GM20431 (cell line): ENCODE measurements at regions not wholly inside any gene's neighbourhood (a gene's known extent, or its start where the extent isn't known, plus 50 kb on each side); places are given as distances from the start of the nearest gene placed in this dataset.

ENCODE experiments used
- in situ Hi-C: fragments of 300-500 bp; cut with MseI, MboI; formaldehyde crosslinking; loops from one replicate; pipeline ENCODE4 v1.15.0; 2020; ENCODE audit warnings: low sequenced_read_pairs; ENCODE audit not compliant: unreplicated experiment

GRCh38 chr9:10674586-10674985, 61.8 kb upstream of the PTPRD start:
- in situ Hi-C loops = no loop called here

DNA sequence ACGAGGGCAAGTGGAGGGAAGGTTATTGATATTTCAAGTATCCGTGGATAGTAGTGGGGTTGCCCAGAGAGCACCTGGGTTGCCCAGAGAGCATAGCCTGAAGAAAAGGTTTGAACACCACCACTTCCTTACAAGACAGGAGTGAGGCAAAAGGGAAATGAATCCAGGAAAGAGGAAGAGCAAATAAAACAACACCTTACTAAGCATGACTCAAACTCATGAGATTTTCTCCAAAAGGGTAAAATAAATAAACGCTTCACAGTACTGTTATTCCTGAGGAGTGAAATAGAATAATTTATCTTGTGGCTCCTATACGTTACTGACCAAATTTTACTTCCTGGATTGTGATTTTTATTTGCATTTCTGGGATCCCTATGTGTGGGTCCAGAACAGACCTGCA, 65.2 kb upstream of the PTPRD start:
- in situ Hi-C loops = no loop called here

GRCh38 chr9:10678790-10679189, 66.0 kb upstream of the PTPRD start:
- in situ Hi-C loops = no loop called here

DNA sequence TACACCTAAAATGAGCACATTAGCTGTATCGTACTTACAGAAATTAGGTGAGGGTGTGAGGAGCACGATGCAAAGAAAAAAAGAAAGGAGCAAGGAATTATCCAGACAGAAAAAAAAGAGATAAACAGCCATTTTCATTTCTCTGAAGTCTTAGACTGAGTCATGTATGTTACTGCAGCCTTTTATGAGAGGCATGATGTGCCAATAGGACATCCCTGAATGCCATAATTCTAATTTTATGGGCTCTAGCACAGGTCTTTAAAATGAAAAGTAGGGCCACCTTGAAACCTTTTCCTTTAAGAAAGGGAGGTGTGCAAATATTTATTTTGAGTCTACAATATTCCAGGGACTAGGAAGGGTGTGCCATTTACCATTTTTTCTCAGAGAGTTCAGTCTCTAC, 74.1 kb upstream of the PTPRD start:
- in situ Hi-C loops = no loop called here

- in situ Hi-C loops = no loop called here
Measured at GRCh38 chr9:10690546-10690945, 77.7 kb upstream of the PTPRD start.

DNA sequence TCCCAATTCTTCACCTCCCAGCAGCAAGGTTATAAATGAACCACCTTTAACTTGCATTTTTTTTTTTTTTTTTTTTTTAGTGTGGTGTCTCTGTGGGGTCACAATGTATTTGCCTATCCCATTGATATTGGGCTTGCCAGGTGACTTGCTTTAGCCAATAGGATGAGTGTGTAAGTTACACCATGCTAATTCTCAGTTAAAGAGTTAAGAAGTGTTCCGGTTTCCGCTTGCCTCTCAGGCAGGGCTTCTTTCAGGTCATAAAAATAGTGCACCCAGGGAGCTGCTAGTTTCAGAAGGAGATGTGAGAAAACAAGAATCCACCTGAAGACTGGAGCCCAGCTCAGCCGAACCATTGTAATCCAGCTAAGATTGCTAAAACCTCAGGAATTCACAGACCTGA, 84.2 kb upstream of the PTPRD start:
- in situ Hi-C loops = no loop called here

DNA sequence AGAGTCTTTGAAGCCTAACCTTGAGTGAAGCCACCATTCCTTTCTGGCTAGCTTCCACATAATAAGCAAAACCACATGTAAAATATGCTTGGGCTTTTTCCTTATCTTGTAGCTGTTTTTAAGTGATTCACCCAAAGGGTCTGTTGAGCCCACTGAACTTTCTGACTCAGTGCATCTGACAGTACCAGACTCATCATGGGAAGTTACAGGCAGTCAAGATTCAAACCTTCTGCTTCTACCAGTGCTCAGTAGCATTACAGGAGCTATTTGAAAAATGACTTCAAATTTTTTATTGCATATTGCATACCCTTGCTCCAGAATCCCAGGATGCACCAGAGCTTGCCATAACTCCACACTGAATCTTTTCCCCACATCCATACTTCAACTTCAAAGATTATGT, 87.5 kb upstream of the PTPRD start:
- in situ Hi-C loops = no loop called here

- in situ Hi-C loops = no loop called here
Measured at GRCh38 chr9:10700915-10701314, 88.1 kb upstream of the PTPRD start.

DNA sequence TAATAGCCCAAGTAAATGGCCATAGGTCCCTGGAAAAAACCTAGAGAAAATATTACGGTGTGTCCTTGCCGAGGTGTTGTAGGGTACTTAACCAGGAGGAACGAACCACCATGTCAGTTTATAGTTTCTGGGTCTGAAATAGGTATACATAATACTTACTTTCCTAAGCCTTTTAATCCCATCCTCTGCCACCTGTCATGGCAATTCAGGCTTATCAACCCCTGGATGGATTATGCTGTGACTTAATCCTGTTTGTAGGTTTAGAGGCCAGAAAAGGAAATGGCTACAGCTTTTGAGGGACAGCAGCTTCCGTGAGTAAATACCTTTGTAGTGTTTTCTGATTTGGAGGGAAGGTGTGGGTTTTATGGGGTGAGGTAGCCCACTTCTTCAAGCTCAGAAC, 89.1 kb upstream of the PTPRD start:
- in situ Hi-C loops = no loop called here

GRCh38 chr9:10703139-10703538, 90.3 kb upstream of the PTPRD start:
- in situ Hi-C loops = no loop called here

DNA sequence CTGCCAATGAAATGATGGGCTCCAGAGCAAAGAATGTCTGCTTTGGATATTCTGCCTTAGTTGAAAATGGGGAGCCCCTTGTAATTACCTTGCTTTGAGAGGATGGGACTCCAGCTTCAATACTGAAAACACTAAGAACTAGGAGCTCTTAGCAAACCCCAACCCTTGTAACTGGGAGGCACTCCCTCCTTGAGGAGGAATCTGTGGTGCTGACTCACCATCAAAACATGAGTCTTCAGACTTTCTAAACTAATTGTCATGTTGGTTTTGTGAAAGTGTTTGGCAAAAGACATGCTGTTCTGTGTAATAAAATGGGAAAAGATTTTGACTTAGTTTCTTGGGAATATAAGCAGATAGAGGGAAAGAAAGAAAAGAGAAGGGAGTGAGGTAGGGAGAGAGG, 91.9 kb upstream of the PTPRD start:
- in situ Hi-C loops = no loop called here

GRCh38 chr9:10705383-10705782, 92.6 kb upstream of the PTPRD start:
- in situ Hi-C loops = no loop called here

DNA sequence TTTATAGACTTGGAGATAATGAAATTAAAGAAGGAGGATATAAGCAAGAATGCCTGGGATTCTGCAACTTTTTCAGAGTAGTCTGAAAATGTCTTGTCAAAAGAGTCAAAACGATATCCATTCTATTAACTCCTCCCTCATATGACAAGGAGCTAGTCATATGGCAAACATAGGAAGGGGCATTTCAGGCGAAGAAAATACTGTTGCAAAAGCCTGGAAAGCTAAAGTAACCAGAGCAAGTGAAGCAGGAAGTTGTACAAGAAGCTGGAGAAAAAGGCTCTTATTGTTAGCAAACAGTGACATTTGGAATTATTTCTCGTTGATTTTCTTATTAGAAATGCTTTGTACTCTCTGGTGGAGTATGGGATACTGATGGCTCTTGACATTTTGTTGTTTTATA, 94.0 kb upstream of the PTPRD start:
- in situ Hi-C loops = no loop called here

- in situ Hi-C loops = no loop called here
Measured at GRCh38 chr9:10721301-10721700, 108.5 kb upstream of the PTPRD start.

- in situ Hi-C loops = no loop called here
Measured at GRCh38 chr9:10729213-10729612, 116.4 kb upstream of the PTPRD start.

DNA sequence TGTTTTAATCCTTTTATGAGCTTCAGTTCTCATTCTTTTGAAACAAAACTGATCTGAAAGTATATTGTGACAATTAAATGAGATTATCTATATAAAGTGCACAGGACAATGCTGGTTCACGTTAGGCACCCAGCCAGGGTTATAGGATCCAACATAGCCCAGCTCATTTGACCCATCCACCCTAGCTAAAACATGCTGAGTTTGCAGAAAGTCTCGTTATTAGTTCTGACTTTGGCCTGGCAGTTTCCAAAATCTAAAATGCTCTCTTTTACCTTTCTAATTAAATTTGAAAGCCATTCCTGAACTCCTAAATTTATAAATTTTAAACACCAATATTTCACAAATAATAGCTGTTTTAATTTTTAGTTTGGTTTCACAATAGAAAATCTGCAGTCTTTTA, 131.9 kb upstream of the PTPRD start:
- in situ Hi-C loops = no loop called here

- in situ Hi-C loops = no loop called here
Measured at GRCh38 chr9:10753474-10753873, 140.7 kb upstream of the PTPRD start.

DNA sequence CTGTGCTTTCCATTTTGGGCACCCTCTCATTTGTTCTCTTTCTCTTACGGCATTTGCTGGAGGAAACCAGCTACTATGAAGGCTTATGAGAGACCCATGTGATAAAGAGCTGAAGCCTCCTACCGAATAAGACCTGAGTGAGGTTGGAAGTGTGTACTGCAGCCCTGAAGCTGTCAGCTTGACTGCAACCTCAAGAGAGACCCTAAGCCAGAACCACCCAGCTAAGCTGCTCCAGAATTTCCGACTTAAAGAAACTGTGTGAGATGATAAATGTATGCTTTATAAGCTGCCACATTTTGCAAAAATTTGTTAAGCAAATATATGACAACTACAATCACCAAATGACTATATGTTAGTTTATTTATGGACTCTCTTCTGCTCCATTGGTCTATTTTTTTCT, 151.7 kb upstream of the PTPRD start:
- in situ Hi-C loops = no loop called here

GRCh38 chr9:10773136-10773535, 160.3 kb upstream of the PTPRD start:
- in situ Hi-C loops = no loop called here

DNA sequence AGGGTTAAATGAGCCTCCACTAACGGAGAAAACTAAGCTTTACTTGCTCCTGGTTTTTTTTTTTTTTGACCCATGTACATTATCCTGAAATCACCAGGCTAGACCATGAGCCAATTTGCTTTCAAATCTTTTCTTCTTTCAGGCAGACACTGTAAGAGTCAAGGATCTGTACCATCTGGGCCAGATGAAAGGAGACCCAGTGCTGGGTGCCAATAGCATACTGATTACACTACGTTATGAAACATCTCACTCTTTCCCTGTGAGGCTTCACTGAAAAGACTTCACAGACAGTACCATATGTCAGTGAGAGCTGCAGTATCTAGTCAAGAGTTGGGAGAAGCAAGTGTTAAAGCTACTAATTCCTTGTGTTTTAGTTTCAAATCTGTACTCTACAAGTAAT, 161.2 kb upstream of the PTPRD start:
- in situ Hi-C loops = no loop called here

GRCh38 chr9:10785255-10785654, 172.5 kb upstream of the PTPRD start:
- in situ Hi-C loops = no loop called here

DNA sequence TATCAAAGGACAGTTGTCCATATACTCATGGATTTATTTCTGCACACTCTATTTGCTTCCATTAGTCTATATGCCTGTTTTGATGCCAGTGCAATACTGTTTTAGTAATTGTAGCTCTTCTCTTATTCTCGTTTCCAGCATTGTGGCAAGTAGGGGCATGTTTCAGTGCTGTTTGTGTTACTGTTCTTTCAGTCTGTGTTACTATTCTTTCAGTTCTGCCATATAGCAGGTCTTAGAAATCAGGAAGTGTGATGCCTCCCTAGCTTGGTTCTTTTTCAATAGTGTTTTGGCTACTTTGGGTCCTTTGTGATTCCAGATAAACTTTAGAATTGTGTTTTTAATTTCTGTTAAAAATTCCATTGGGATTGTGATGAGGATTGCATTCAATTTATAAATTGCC, 180.5 kb upstream of the PTPRD start:
- in situ Hi-C loops = no loop called here

- in situ Hi-C loops = no loop called here
Measured at GRCh38 chr9:10804486-10804885, 191.7 kb upstream of the PTPRD start.
